ENCODE measurements at regions not wholly inside any gene's neighbourhood (a gene's known extent, or its start where the extent isn't known, plus 50 kb on each side); places are given as distances from the start of the nearest gene placed in this dataset.

GRCh38 chr7:53398566-53398965 is 363.1 kb downstream of the POM121L12 start:
- Histone ChIP-seq H3K27me3 (no peaks in the 10 kb centered on the region), H3K4me1 (replicated peaks in 1 of 2) (no peaks in the 10 kb centered on the region), H3K9me3 (replicated peaks in 1 of 3) (no peaks in the 10 kb centered on the region), H3K27ac (no peak overlapping the region), H3K36me3 (replicated peaks in 1 of 2) (no peaks in the 10 kb centered on the region), H3K4me3 (no peak overlapping the region)
- intact Hi-C loops (cut with DNase I): no loop called here
- TF ChIP-seq CTCF (IDR thresholded peaks at IDR 0.05) (no peak), POLR2A (IDR thresholded peaks at IDR 0.05) (no peak)
- WGBS, 4 donors: 55 to 68% (median 61%) methylated on average over 2 of the region's 2 CpGs
- no peak for DNase-seq

- H3K27ac ChIP-seq: no peak overlapping the region
- H3K9me3 ChIP-seq (replicated peaks in 1 of 3): no peaks in the 10 kb centered on the region
- TF ChIP-seq POLR2A (IDR thresholded peaks at IDR 0.05): no peak
- TF ChIP-seq CTCF (IDR thresholded peaks at IDR 0.05): no peak
- WGBS, 4 donors: 76 to 89% (median 84%) methylated on average over 2 of the region's 2 CpGs
- no peak for DNase-seq
- H3K4me1 ChIP-seq (replicated peaks in 1 of 2): no peaks in the 10 kb centered on the region
- H3K36me3 ChIP-seq (replicated peaks in 1 of 2): no peaks in the 10 kb centered on the region
- intact Hi-C loops (cut with DNase I): no loop called here
- no peaks in the 10 kb centered on the region for H3K27me3 ChIP-seq
- no peak overlapping the region for H3K4me3 ChIP-seq
Measured at GRCh38 chr7:53413021-53413420, 377.6 kb downstream of the POM121L12 start.

- H3K4me3 ChIP-seq: no peak overlapping the region
- 87 to 98% (median 91%) methylated on average over 2 of the region's 2 CpGs for WGBS, 4 donors
- intact Hi-C loops (cut with DNase I): no loop called here
- H3K4me1 ChIP-seq (replicated peaks in 1 of 2): no peaks in the 10 kb centered on the region
- TF ChIP-seq CTCF (IDR thresholded peaks at IDR 0.05): no peak
- TF ChIP-seq POLR2A (IDR thresholded peaks at IDR 0.05): no peak
- no peaks in the 10 kb centered on the region for H3K27me3 ChIP-seq
- no peaks in the 10 kb centered on the region for H3K9me3 ChIP-seq (replicated peaks in 1 of 3)
- H3K36me3 ChIP-seq (replicated peaks in 1 of 2): no peaks in the 10 kb centered on the region
- no peak for DNase-seq
- H3K27ac ChIP-seq: no peak overlapping the region
Measured at GRCh38 chr7:53415816-53416215, 380.4 kb downstream of the POM121L12 start.

GRCh38 chr7:53418834-53419482 is 383.5 kb downstream of the POM121L12 start:
- no peaks in the 10 kb centered on the region for H3K9me3 ChIP-seq (replicated peaks in 1 of 3)
- 48 to 65% (median 57%) methylated on average over 1 of the region's 1 CpG for WGBS, 4 donors
- no peak for TF ChIP-seq POLR2A (IDR thresholded peaks at IDR 0.05)
- no peak for TF ChIP-seq CTCF (IDR thresholded peaks at IDR 0.05)
- no peak overlapping the region for H3K27ac ChIP-seq
- no peaks in the 10 kb centered on the region for H3K27me3 ChIP-seq
- no peak for DNase-seq
- intact Hi-C loops (cut with DNase I): no loop called here
- no peaks in the 10 kb centered on the region for H3K4me1 ChIP-seq (replicated peaks in 1 of 2)
- no peaks in the 10 kb centered on the region for H3K36me3 ChIP-seq (replicated peaks in 1 of 2)
- no peak overlapping the region for H3K4me3 ChIP-seq
